SIG-M5 treated with dmso at 0.1 percent for 504 hours (cell line): ENCODE measurements at regions not wholly inside any gene's neighbourhood (a gene's known extent, or its start where the extent isn't known, plus 50 kb on each side); places are given as distances from the start of the nearest gene placed in this dataset.
"Not testable (repeated sequence)": the region's sequence is repeated elsewhere in the genome, so short reads cannot be mapped to it uniquely, and the experiment has no call there.

Experiments used
- DNase-seq: peaks from one replicate; lab custom pipeline; 2025; ENCODE audit not compliant: unreplicated experiment; lab: John Stamatoyannopoulos, UW

GRCh38 chr16:88263681-88264287, 119.0 kb upstream of the ZNF469 start:
- DNase-seq = not testable (repeated sequence)

DNA sequence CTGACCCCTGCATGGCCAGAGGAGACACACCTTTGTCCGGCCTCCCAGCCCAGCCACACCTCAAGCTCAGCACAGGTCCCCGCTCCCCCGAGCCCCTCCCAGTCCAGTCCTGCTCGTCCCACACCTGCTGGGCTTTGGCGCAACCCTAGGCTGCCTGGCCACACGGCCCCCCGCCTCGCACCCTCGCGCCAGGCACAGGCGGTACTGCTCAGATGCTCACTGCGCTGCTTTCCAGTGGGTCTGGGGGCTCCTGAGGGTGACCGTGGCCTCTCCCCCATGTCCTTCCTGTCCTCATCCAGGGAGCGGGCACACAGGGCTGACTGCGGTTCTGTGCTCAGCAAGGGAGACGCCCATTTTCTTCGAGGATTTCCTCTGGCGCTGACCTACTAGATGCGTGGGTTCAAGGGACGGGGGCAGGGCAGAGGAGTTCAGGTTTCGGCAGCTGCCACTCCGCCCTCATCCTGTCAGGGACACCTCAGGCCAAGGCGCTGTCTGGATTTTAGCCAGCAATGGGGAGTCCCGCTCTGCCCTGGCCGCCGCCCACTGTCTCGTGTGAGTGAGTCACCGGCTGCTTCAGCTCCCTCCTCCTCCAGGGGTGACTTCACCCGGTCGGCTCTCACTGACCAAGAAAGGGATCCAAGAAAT, 118.0 kb upstream of the ZNF469 start:
- peak; percentile 68 for DNase-seq

DNA sequence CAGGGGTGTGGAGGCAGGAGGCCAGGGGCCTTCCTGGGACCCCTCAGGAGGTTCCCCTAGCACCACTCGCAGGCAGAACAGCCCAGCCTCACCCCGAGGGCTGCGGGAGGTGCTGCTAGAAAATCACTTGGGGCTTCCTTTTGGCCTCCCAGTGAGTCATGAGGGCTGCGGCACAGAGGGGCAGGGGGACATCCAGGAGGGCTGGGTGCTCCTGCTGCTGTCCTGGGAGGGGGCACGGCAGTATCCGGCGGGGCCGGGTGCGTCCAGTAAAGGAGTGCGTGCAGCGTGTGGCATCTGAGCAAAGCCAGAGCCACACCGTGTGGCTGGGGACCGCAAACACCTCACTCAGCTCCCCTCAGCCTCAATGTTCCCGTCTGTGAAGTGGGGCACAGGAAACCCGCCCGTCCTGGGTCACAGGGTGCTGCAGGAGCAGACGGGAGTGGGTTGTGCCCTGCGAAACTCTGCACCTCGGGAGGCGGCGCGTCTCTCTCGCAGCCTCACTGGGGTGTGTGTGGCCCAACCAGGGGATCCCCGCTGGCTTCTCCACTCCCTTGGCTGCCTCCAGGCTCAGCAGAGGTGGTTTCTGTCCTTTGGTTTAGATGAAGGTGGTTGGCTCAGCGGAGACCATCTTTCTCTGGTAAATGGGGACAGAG, 117.3 kb upstream of the ZNF469 start:
- DNase-seq = not testable (repeated sequence)

- not testable (repeated sequence) for DNase-seq
These were observed 116.7 kb upstream of the ZNF469 start for GRCh38 chr16:88266036-88266435.

GRCh38 chr16:88266935-88267551, 115.7 kb upstream of the ZNF469 start:
- not testable (repeated sequence) for DNase-seq

DNA sequence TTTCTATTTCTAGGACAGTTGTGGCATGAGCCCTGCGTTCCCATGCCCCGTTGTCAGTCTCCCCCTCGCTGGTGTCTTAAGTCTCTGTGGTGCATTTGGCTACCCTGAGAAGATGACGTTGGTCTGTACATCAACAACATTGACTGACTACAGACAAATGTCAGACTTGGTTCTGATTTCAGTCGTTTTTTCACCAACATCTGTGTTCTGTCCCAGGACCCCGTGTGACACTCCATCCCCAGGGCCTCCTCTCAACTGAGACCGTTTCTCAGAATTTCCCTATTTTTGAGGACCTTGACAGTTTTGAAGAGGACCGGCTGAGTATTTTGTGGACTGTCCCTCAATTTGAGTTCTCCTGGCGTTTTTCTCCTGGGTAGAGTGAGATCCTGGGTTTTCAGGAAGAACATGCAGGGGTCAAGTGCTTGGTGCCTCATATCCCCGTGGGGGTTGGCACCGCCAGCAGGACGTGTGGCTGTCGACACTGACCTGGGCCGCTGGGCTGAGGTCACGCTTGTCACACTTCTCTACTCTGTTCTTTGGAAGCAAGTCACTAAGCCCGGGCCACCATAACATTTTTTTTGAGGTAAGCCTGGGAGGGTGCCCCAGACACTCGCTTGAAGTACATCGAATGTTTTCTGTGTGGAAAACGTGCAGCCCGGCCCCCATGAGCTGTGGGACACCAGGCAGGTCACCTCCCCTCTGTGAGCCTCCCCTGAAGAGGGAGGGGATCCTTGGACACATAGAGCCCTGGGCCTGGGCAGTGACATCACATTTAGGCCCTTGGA, 114.4 kb upstream of the ZNF469 start:
- not testable (repeated sequence) for DNase-seq

DNA sequence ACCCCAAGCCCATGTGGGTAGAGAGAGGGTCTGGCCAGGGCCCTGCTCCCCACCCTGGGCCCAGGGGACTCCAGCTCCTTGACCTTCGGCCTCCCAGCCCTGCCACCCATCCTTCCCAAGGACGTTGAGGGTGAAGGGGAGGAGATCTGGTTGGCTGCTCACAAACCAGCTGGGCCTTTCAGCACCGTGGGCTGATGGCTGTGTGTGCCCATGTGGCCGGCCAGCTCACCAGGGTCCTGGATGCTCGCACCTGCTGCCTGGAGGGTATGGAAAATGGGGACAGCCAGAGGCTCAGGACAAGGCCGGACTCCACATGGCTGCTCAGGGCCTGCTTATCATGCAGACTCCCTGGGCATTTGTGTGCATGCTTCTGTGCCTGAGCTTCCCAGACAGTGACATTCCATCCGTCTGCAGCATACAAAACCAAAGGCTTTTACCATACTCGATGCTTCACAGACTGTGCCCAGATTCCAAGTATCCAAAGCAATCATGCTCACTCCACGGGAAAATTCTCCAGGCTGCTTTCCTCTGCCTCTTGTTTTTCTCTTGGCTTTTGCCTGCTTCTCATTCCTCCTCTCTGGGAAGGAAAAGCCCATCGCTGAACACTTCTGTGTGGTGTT, 112.5 kb upstream of the ZNF469 start:
- DNase-seq = not testable (repeated sequence)

- not testable (repeated sequence) for DNase-seq
These were observed 111.5 kb upstream of the ZNF469 start for GRCh38 chr16:88271296-88271695.

DNA sequence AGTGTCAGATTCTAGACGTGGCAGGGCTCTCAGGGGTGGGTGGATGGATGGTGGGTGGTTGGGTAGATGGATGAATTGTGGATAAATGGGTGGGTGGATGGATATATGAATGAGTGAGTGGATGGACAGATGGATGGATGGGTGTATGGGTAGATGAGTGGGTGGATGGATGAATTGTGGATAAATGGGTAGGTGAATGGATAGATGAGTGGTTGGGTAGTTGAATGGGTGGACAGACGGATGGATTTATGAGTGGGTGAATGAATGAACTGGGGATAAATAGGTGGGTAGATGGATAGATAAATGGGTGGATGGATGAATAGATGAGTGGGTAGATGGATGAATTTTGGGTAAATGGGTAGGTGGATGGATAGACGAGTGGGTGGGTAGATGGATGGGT, 111.0 kb upstream of the ZNF469 start:
- DNase-seq = not testable (repeated sequence)

- DNase-seq = not testable (repeated sequence)
These were observed 110.3 kb upstream of the ZNF469 start for GRCh38 chr16:88272437-88272836.

DNA sequence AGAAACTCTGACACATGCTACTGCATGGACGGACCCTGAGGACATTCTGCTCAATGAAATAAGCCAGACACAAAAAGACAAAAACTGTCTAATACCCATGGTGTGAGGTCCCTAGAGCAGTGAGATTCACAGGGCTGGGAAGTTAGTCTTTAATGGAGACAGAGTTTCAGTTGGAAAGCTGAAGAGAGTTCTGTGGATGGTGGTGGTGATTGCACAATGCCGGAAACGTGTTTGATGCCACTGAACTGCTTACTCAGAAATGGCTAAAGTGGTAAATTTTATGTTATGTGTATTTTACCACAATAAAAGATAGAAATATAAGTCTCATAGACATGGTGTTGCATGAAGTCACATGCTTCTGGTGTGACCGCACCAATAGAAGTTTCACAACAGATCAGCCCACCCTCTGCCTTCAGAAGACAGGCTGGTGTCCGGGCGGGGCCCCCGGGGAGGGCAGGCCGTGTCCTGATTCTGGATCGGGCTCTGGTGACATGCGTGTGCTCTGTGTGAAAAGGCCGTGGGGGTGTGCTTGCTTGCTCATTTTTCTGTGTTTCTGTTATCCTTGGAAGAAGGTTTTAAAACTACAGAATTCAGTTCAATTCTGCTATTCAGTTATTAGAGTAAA, 108.5 kb upstream of the ZNF469 start:
- DNase-seq = not testable (repeated sequence)

DNA sequence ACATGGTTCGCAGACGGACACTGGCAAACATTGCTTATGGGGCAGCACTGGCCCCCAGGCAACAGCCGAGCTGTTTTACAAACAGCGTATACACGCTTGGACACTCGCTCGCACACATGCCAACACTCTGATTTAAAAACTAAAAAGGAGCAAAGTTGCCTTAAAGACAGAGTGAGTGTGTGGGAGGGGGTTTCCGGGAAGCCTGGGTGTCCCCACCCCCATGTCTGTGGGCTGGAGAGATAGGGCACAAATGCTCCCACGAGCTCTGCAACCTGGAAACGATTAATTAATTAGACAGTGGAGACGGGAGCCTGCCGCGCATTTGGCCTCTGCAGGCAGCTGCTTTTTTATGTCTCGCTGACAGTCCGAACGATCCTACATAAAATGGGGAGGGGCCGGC, 107.9 kb upstream of the ZNF469 start:
- no peak for DNase-seq

GRCh38 chr16:88275336-88276122, 107.2 kb upstream of the ZNF469 start:
- not testable (repeated sequence) for DNase-seq

DNA sequence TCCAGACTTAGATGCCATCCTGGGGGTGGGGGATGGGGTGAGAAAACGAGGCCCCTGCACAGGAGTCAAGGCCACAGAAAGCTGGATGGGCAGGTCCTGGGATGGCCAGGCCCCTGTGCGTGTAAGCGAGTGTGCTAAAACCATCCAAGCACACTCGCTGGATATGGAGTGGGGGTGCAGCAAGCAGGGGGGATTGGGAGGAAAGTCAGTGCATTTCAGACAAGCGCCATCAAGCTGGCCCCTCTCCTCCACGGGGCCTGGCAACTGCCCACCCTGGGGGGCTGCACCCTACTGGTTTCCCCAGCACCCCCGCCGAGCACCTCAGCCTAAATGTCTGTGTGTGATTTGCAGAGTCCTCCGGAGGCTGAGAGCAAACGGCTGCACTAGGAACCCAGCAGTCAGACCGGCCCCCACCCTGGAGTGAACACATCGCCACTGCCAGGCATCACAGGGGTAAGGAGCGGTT, 106.6 kb upstream of the ZNF469 start:
- DNase-seq = not testable (repeated sequence)

- DNase-seq = no peak
These were observed 106.2 kb upstream of the ZNF469 start for GRCh38 chr16:88276591-88276990.

DNA sequence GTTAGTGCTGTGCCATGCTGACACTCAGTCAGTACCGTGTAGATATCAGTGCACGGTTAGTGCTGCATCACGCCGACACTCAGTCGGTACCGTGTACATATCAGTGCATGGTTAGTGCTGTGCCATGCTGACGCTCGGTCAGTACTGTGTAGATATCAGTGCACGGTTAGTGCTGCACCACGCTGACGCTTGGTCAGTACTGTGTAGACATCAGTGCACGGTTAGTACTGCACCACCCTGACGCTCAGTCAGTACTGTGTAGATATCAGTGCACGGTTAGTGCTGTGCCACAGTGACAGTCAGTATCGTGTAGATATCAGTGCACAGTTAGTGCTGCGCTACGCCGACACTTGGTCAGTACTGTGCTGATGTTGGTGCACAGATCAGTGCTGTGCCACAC, 102.8 kb upstream of the ZNF469 start:
- no peak for DNase-seq

- no peak for DNase-seq
These were observed 100.7 kb upstream of the ZNF469 start for GRCh38 chr16:88281858-88282563.

DNA sequence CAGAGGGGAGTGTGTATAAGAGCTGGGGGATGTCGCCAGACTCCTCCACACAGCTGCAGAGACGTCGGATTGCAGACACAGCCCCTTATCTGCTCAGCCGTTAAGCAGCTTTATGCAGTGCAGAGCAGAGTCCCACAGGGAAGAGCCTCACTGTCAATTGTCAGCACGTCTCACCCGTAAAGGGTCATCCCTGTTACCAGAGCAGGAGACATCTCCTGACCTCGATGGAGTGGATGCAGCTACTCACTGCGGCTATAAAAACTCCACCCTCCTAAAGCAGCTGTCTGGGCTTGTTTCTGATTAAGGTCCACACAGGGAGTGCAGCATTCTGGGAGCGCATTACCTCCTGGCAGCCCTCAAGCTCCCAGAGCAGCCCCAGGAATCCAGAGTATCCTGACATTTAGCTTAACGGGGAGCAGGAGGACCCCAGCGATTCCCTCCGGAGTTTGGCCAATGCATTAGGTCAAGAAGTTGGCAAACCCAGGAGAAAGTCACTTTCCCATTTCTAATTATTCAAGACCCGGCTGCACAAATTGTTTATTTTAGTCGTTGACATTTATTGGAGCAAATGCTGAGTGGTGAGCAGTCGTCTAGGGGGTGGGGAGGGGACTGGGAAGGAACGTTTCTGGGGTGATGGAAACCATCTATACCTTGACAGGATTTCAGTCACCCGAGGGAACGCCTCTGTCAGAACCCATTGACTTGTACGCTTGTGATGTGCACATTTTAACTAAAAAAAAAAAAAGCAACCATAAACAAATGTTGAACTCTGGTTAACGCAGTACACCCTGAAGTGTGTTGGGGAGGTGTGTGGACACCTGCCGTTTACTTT, 100.0 kb upstream of the ZNF469 start:
- no peak for DNase-seq
